ENCODE measurements at regions not wholly inside any gene's neighbourhood (a gene's known extent, or its start where the extent isn't known, plus 50 kb on each side); places are given as distances from the start of the nearest gene placed in this dataset.

DNA sequence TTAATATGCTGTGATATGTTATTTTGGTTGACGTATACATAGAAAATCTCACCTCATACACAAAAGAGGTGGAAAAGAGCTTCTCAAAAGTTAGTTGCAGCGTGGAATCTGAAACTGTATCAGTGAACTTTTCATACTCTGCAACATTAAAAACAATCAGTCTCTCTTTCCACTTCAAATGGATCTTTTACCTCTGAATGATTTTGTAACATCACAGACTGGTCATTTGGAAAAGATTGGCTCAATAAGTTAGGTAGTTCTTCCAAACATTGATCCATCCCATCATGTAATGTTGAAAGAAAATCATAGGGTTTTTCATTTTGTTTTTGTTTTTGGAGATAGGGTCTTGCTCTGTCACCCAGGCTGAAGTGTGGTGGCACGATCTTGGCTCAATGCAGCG, 131.1 kb downstream of the AHR start:
- Mint-ChIP-seq H3K4me1 (ENCODE audit: low read depth) (no peaks in the 10 kb centered on the region), H3K4me3 (no peak overlapping the region), H3K27me3 (ENCODE audit: insufficient read depth) (peaks cover 1% of the 10 kb centered on the region; the same call in 1 of the 2 replicates), H3K36me3 (ENCODE audit: low read depth) (peaks cover 15% of the 10 kb centered on the region), H3K9me3 (peaks cover 26% of the 10 kb centered on the region), H3K27ac (no peak overlapping the region)
- TF ChIP-seq, protein P1, sequence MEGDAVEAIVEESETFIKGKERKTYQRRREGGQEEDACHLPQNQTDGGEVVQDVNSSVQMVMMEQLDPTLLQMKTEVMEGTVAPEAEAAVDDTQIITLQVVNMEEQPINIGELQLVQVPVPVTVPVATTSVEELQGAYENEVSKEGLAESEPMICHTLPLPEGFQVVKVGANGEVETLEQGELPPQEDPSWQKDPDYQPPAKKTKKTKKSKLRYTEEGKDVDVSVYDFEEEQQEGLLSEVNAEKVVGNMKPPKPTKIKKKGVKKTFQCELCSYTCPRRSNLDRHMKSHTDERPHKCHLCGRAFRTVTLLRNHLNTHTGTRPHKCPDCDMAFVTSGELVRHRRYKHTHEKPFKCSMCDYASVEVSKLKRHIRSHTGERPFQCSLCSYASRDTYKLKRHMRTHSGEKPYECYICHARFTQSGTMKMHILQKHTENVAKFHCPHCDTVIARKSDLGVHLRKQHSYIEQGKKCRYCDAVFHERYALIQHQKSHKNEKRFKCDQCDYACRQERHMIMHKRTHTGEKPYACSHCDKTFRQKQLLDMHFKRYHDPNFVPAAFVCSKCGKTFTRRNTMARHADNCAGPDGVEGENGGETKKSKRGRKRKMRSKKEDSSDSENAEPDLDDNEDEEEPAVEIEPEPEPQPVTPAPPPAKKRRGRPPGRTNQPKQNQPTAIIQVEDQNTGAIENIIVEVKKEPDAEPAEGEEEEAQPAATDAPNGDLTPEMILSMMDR (IDR thresholded peaks at IDR 0.05): no peak
- no peak for DNase-seq

DNA sequence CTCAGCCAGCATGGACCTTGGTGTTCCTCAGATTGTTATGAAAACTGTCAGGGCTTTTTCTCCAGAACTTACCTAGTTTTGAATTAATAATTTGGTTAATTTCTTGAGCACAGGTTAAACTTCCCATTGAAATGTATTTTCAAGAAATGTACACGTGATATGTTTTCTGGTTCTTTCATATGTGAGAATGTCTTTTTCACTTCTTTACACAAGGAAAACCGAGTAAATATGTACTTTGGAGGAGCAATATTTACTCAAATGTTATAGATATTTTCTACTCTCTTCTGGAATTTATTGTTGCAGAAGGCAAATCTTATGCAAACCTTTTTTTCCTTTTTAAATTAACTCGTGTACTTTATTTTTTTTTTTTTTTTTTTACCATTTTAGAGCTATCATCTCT, 134.3 kb downstream of the AHR start:
- Mint-ChIP-seq H3K36me3 (ENCODE audit: low read depth) (peaks cover 7% of the 10 kb centered on the region), H3K4me3 (no peak overlapping the region), H3K4me1 (ENCODE audit: low read depth) (no peaks in the 10 kb centered on the region), H3K27ac (no peak overlapping the region), H3K27me3 (ENCODE audit: insufficient read depth) (no peaks in the 10 kb centered on the region), H3K9me3 (peaks cover 15% of the 10 kb centered on the region)
- TF ChIP-seq, protein P1 (IDR thresholded peaks at IDR 0.05): no peak
- no peak for DNase-seq

- Mint-ChIP-seq H3K4me3 (no peak overlapping the region), H3K36me3 (ENCODE audit: low read depth) (no peaks in the 10 kb centered on the region; the same call in 1 of the 2 replicates), H3K9me3 (peaks cover under 1% of the 10 kb centered on the region; the same call in 1 of the 2 replicates), H3K27ac (no peak overlapping the region), H3K27me3 (ENCODE audit: insufficient read depth) (no peaks in the 10 kb centered on the region), H3K4me1 (ENCODE audit: low read depth) (no peaks in the 10 kb centered on the region)
- DNase-seq: no peak
- TF ChIP-seq, protein P1 (IDR thresholded peaks at IDR 0.05): no peak
Measured at GRCh38 chr7:17434191-17434590, 135.7 kb downstream of the AHR start.

GRCh38 chr7:17434841-17435692, 136.6 kb downstream of the AHR start:
- Mint-ChIP-seq H3K27ac (no peak overlapping the region), H3K9me3 (no peaks in the 10 kb centered on the region), H3K36me3 (ENCODE audit: low read depth) (no peaks in the 10 kb centered on the region), H3K27me3 (ENCODE audit: insufficient read depth) (no peaks in the 10 kb centered on the region), H3K4me3 (no peak overlapping the region), H3K4me1 (ENCODE audit: low read depth) (no peaks in the 10 kb centered on the region)
- TF ChIP-seq, protein P1 (IDR thresholded peaks at IDR 0.05): no peak
- peak; percentile 20 for DNase-seq

- no peak for DNase-seq
- no peaks in the 10 kb centered on the region for H3K9me3 Mint-ChIP-seq
- no peaks in the 10 kb centered on the region for H3K36me3 Mint-ChIP-seq (ENCODE audit: low read depth)
- H3K4me1 Mint-ChIP-seq (ENCODE audit: low read depth): no peaks in the 10 kb centered on the region
- no peaks in the 10 kb centered on the region for H3K27me3 Mint-ChIP-seq (ENCODE audit: insufficient read depth)
- H3K4me3 Mint-ChIP-seq: no peak overlapping the region
- TF ChIP-seq, protein P1 (IDR thresholded peaks at IDR 0.05): no peak
- no peak overlapping the region for H3K27ac Mint-ChIP-seq
Measured at GRCh38 chr7:17436126-17436525, 137.7 kb downstream of the AHR start.

Data from HFFc6 (cell line).